Body of pancreas (tissue), 4 donors: ENCODE measurements at regions not wholly inside any gene's neighbourhood (a gene's known extent, or its start where the extent isn't known, plus 50 kb on each side); places are given as distances from the start of the nearest gene placed in this dataset.

Experiments used
- CTCF ChIP-seq, 7 experiments: fragments of 450-650 bp in 4 of 7; fragments of 200-600 bp in 3 of 7; sonication (generic) in 3 of 7; IDR thresholded peaks; one replicate each; pipeline ENCODE4 v1.5.1; 2016 to 2019; ENCODE audit warnings: antibody characterized with exemption in 7 of 7
- POLR2A ChIP-seq, 3 donors: fragments of 450-650 bp; IDR thresholded peaks; one replicate each; pipeline ENCODE4 v1.6.1; 2016; ENCODE audit warnings: antibody characterized with exemption in 3 of 3, mild to moderate bottlenecking in 2 of 3

- TF ChIP-seq CTCF (IDR thresholded peaks at IDR 0.05) (no peak), POLR2A (IDR thresholded peaks at IDR 0.05) (no peak)
Measured at GRCh38 chr1:242871471-242872030, 347.1 kb upstream of the PLD5 start.
